Thyroid gland (tissue), 4 donors: ENCODE measurements at regions not wholly inside any gene's neighbourhood (a gene's known extent, or its start where the extent isn't known, plus 50 kb on each side); places are given as distances from the start of the nearest gene placed in this dataset.

Source experiments
- CTCF ChIP-seq, 6 experiments: fragments of 200-600 bp in 3 of 6; fragments of 450-650 bp in 3 of 6; sonication (generic) in 3 of 6; IDR thresholded peaks; one replicate each; pipeline ENCODE4 v1.5.1; 2016 to 2019; ENCODE audit warnings: antibody characterized with exemption in 6 of 6, mild to moderate bottlenecking in 2 of 6, inconsistent platforms in 1 of 6, moderate library complexity in 1 of 6
- POLR2A ChIP-seq, 2 donors: fragments of 450-650 bp; IDR thresholded peaks; one replicate each; pipeline ENCODE4 v1.6.1; 2017; ENCODE audit warnings: antibody characterized with exemption in 2 of 2, mild to moderate bottlenecking in 2 of 2, moderate library complexity in 1 of 2

GRCh38 chr4:26233350-26233749 lies 87.5 kb upstream of the RBPJ start:
- TF ChIP-seq CTCF (IDR thresholded peaks at IDR 0.05) (no peak), POLR2A (IDR thresholded peaks at IDR 0.05) (no peak)
